Motor neuron (in vitro differentiated cells): ENCODE measurements at regions not wholly inside any gene's neighbourhood (a gene's known extent, or its start where the extent isn't known, plus 50 kb on each side); places are given as distances from the start of the nearest gene placed in this dataset.

Experiments
- ATAC-seq, 8 experiments: fragments of 200-7000 bp; cut with Tn5 transposase; replicated peaks in 6 of 8; 2 replicates each; pipeline ENCODE4 v1.8.0; 2021; ENCODE audit warnings: mild to moderate bottlenecking in 8 of 8, moderate library complexity in 8 of 8
- H3K27ac ChIP-seq, 2 donors: fragments of 250-450 bp; sonication (Bioruptor Pico); 2 replicates each; pipeline ENCODE4 v1.9.0; 2021; ENCODE audit warnings: antibody characterized with exemption in 2 of 2, mild to moderate bottlenecking in 2 of 2, moderate library complexity in 1 of 2
- H3K4me1 ChIP-seq, 2 donors: fragments of 250-450 bp; sonication (Bioruptor Pico); replicated peaks in 1 of 2; 2 replicates each; pipeline ENCODE4 v1.6.1; 2021; ENCODE audit warnings: antibody characterized with exemption in 2 of 2, mild to moderate bottlenecking in 2 of 2, moderate library complexity in 1 of 2
- H3K4me3 ChIP-seq, 5 donors: fragments of 250-450 bp; sonication (Bioruptor Pico); 2 replicates each; pipeline ENCODE4 v1.9.0; 2021; ENCODE audit warnings: antibody characterized with exemption in 5 of 5, mild to moderate bottlenecking in 5 of 5, moderate library complexity in 4 of 5
- WGBS, 10 experiments: fragments of 450-650 bp; shearing (Covaris generic); methylation state at CpG; one replicate each; pipeline ENCODE4 v1.0.0; 2022; 5-methylcytosine and 5-hydroxymethylcytosine counted together
- in situ Hi-C, 9 experiments: fragments of 400-800 bp; cut with MboI; loops; one replicate each; pipeline ENCODE4 v1.15.0; 2021; ENCODE audit warnings: low sequenced_read_pairs in 9 of 9, low pct_unique_long_range_greater_than_20kb in 2 of 9; ENCODE audit not compliant: unreplicated experiment in 9 of 9

DNA sequence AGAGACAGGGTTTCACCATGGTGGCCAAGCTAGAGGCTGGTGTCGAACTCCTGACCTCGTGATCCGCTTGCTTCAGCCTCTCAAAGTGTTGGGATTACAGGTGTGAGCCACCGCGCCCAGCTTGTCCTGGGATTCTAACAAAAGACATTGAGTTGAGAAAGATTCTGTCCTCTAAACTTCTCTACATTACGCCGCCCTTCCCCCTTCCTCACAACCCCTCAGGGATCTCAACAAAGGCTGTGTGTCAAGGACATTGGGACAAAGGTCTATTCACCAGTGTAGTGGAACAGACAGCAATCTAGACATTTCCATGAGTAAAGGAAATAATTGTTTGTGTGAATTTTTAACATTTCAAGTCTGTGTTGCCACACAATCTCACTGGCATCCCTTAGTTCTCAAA, 68.8 kb upstream of the KIF5B start:
- 70 to 100% (median 96%) methylated on average over 2 to 7 of the region's 7 CpGs; no CpG with 5 or more reads in 5 of the 10 experiments for WGBS, 10 experiments
- no peak for ATAC-seq
- H3K27ac ChIP-seq, result no peak overlapping the region
- H3K4me3 ChIP-seq, result no peak overlapping the region
- H3K4me1 ChIP-seq, result no peaks in the 10 kb centered on the region
- in situ Hi-C loops, result no loop called here

DNA sequence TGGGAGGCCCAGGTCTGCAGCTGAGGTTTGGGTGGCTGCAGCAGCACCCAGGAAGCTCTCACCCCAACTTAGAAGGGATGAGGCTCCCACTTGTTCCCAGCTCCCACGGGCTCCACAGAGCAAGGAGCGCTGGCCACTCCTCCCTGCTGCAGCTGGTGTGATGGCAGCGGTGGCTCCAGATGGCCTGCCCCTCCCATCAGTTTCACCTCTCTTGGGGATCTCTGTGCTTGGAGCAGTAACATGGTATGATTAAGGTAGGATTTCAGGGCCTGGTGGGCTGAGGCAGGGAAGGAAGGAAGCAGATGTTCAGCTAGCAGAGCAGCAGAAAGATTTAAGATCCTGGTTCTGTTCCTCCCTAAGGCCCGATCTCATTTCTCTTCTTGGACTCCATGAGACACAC, 66.8 kb upstream of the KIF5B start:
- Histone ChIP-seq H3K4me3 (no peak overlapping the region), H3K27ac (no peak overlapping the region), H3K4me1 (no peaks in the 10 kb centered on the region)
- in situ Hi-C loops, result no loop called here
- ATAC-seq, result peak in 3 of 8 experiments; percentile 32 to 58 (median 57)
- WGBS, 10 experiments, result 67 to 100% (median 97%) methylated on average over 1 to 3 of the region's 4 CpGs; no CpG with 5 or more reads in 4 of the 10 experiments

DNA sequence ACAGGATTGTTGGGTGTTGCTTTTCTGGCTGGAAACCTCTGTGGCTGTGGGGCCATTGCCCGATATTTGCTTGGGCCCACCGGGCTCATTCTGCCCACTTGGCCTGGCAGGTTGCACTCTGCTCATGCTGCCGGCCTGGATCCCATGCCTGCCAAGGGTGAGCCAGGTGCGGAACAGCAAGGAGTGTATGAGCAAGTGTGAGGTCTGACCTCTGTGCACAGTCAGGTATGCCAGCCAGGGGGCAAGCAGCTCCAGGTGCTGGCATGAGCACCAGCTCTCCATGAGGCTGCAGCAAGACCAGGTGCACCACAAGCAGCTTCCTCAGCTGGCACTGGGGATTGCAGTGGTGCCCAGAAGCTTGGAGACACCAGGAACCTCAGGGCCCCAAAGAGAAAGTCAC, 65.4 kb upstream of the KIF5B start:
- no peak overlapping the region for H3K4me3 ChIP-seq
- no peak for ATAC-seq
- H3K27ac ChIP-seq, result no peak overlapping the region
- H3K4me1 ChIP-seq, result no peaks in the 10 kb centered on the region
- 50 to 100% (median 80%) methylated on average over 1 to 2 of the region's 4 CpGs; no CpG with 5 or more reads in 5 of the 10 experiments for WGBS, 10 experiments
- in situ Hi-C loops, result no loop called here

DNA sequence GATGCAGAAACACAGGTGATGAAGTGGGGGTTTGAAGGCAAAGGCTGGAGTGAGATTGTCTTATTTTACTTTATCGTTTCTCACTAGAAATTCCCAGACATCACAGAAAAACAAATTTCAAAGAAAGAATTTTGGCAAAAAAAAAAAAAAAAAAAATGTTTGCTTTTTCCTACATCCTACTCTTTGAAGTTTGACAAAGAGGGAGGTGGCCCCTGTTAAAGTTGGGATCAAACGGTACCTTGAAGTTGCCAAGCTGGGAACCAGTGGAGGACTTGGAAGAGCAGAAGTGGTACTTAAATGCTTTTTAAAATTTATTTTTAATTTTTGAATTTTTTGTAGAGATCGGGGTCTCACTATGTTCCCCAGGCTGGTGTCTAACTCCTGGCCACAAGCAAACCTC, 63.9 kb upstream of the KIF5B start:
- no peak overlapping the region for H3K27ac ChIP-seq
- H3K4me1 ChIP-seq, result no peaks in the 10 kb centered on the region
- in situ Hi-C loops, result no loop called here
- WGBS, 10 experiments, result 22 to 94% (median 69%) methylated on average over 1 to 3 of the region's 3 CpGs
- H3K4me3 ChIP-seq, result no peak overlapping the region
- ATAC-seq, result no peak

DNA sequence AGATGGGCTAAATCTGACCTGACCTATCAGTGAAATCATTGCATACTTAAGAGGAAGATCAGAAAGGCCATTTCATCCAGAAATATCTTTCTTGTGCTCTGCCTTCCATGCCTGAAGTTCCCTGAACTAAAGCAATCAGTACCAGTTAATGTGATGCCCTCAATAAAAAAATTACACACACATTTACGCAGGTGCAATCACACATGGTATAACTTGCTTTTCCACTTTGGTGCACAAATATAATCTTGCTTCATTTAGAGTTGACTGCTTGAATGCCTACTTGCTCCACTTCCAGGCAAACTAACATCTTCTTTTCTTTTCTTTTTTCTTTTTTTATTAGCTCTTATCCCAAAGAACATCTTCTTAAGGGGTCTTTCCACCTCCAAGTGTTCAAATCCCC, 58.3 kb upstream of the KIF5B start:
- Histone ChIP-seq H3K27ac (no peak overlapping the region), H3K4me3 (no peak overlapping the region), H3K4me1 (no peaks in the 10 kb centered on the region)
- WGBS, 10 experiments, result 0 to 100% (median 33%) methylated on average over 1 of the region's 1 CpG; no CpG with 5 or more reads in 2 of the 10 experiments
- in situ Hi-C loops, result no loop called here
- no peak for ATAC-seq

DNA sequence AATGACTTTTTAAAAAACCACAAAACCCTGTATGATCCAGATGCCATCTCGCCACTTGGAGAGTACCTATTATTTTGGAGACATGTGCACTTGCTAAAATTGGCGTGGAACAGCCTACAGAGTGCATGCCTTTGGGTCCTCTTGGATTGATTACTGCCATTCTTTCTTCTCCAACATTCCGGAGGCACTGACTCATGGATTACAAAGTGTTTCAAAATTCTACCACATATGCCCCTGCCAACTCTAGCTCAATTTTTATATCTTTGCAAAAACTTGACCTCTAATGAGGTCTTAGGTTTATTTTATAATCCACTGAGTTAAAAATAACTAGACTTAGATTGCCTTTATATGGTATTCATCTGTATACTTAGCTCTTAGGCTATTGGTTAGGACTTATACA, 55.8 kb upstream of the KIF5B start:
- 0 to 86% (median 60%) methylated on average over 1 to 3 of the region's 3 CpGs; no CpG with 5 or more reads in 1 of the 10 experiments for WGBS, 10 experiments
- no peak overlapping the region for H3K27ac ChIP-seq
- no peaks in the 10 kb centered on the region for H3K4me1 ChIP-seq
- no peak overlapping the region for H3K4me3 ChIP-seq
- ATAC-seq, result peak in 2 of 8 experiments; percentile 52 to 68
- in situ Hi-C loops, result no loop called here

DNA sequence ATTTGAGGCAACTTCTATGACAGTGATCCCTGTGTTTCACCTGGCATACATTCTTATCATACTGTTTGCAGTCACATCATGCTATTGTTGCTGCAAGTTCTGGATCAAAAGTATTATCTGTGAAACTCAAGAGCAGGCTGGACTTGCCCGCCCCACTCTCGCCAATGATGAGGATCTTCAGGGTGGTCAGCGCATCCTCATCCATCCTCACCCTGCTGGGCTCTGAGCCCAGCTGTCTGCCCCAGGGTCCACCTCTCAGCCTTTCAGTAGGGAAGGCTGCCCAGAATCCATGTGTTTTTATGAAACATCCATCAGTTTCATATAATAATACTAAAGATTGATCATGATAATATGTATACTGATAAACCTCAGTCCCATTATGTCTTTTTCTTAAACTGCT, 55.4 kb upstream of the KIF5B start:
- ATAC-seq, result no peak

DNA sequence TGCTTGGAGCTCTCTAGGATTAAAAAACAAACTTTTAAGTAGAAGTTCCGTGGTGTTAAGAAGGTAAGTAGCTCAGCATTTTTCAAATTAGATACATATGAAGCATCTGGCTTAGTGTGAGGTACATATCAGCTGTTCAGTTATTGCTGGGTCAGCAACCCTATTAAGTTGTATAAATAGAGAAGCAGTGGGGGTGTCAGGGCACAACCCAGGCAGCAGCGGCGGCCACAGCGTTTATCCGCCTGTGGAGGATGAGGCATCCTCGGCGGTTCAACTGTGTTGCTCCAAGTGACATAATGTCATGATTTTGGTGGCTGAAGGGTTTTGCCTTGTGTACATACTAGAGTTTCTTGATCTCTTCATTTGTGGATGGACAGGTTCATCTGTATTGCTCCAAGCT, 54.6 kb upstream of the KIF5B start:
- H3K4me1 ChIP-seq, result no peaks in the 10 kb centered on the region
- WGBS, 10 experiments, result 80 to 100% (median 92%) methylated on average over 1 to 7 of the region's 7 CpGs; no CpG with 5 or more reads in 2 of the 10 experiments
- no peak overlapping the region for H3K27ac ChIP-seq
- in situ Hi-C loops, result no loop called here
- no peak overlapping the region for H3K4me3 ChIP-seq
- no peak for ATAC-seq

More for the DNA sequence above, 55.4 kb upstream of the KIF5B start:
- H3K4me3 ChIP-seq, result no peak overlapping the region
- in situ Hi-C loops, result no loop called here
- H3K27ac ChIP-seq, result no peak overlapping the region
- 49 to 100% (median 100%) methylated on average over 1 to 3 of the region's 3 CpGs; no CpG with 5 or more reads in 3 of the 10 experiments for WGBS, 10 experiments
- no peaks in the 10 kb centered on the region for H3K4me1 ChIP-seq

DNA sequence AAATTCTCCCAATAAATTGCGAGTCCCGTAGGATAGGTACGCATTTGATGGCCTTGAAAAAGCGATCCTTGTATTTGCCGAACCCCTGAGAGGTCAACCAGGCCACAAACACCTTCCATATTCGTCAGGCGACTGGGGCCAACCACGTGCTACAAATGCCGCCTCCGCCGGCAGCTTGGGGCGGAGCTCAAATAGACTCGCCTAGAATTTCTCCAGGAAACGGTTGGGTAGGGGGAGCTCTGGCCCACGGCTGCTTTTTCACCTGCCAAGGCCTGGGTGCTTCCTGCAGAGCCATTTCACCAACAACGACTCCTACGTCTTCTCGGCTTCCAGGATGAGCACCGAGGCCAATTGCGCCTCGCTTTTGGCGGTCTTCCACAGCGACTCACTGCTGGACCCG, 53.4 kb upstream of the KIF5B start:
- no peak for ATAC-seq
- in situ Hi-C loops, result no loop called here
- H3K4me3 ChIP-seq, result no peak overlapping the region
- WGBS, 10 experiments, result 40 to 100% (median 77%) methylated on average over 1 to 10 of the region's 24 CpGs; no CpG with 5 or more reads in 2 of the 10 experiments
- no peaks in the 10 kb centered on the region for H3K4me1 ChIP-seq
- no peak overlapping the region for H3K27ac ChIP-seq
